ENCODE measurements at regions not wholly inside any gene's neighbourhood (a gene's known extent, or its start where the extent isn't known, plus 50 kb on each side); places are given as distances from the start of the nearest gene placed in this dataset.
A peak's percentile ranks its signal among the peaks of the same experiment; 100 is the strongest.
"Not testable (repeated sequence)": the region's sequence is repeated elsewhere in the genome, so short reads cannot be mapped to it uniquely, and the experiment has no call there.

DNA sequence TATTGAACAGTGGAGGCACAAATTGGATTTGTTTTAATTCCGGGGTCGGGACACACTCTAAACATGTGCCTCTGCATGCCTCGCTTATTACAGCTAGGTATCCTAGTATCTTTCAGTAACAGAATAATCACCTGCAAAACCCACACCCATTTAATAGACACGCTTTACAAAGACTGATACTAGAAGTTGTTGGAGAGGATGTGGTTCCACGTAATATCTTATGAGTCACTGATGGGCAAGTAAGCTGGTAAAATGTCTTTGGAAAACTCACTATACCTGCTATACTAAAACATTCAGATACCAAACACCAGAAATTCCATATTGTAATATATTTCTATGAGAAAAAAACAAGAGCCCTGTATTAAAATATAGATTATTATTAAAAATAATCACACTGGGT lies 84.0 kb downstream of the GGTLC2 start:
- H3K36me3 Mint-ChIP-seq = no peaks in the 10 kb centered on the region
- no peak overlapping the region for H3K27ac Mint-ChIP-seq
- ATAC-seq (no peak), DNase-seq (no peak)
- H3K4me3 Mint-ChIP-seq = no peak overlapping the region
- H3K4me1 Mint-ChIP-seq = peaks cover 24% of the 10 kb centered on the region
- CTCF ChIA-PET = interaction anchor here (0.9 kb wide), 1 partner anchor 19 kb away, joined by 3 read pairs; no protein-coding TSS in a partner anchor
- no peaks in the 10 kb centered on the region for H3K9me3 Mint-ChIP-seq (ENCODE audit: low read depth)
- H3K27me3 Mint-ChIP-seq = peaks cover 15% of the 10 kb centered on the region

DNA sequence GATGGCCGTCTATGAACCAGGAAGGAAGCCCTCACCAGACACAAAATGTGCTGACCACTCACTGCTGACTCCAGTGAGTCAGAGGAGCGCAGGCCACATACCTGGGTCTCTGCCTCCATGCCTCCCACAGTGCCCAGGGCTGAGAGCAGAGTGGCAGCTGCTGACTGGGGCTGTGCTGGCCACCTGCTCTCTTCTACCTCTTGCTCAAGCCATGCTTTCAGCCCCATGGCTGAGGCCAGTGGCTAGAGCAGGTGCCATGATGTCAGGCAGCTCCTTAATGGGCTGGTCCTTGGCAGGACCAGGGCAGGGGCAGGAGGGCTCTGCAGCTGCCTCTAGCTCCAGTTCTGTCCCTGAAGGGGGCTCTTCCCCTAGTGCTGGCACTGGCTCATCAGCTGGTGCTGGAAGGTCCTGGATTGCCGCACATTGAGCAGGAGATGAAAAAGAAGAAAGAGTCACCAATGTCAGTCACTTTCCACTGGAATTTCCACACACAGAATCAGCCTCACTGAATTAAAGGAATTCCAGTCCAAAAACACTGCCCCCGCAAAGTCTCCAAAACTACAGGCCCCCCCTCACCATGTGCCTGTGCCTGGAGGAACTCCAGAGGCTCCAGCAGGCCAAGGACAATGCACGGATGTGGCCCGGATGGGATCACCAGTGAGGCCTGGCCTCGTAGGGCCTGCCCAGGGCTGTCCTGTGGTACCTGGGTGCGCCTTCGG lies 86.4 kb downstream of the GGTLC2 start:
- Mint-ChIP-seq H3K27me3 (peaks cover 14% of the 10 kb centered on the region), H3K4me3 (no peak overlapping the region), H3K27ac (no peak overlapping the region), H3K36me3 (no peaks in the 10 kb centered on the region), H3K4me1 (peaks cover 31% of the 10 kb centered on the region), H3K9me3 (ENCODE audit: low read depth) (no peaks in the 10 kb centered on the region)
- DNase-seq = no peak
- CTCF ChIA-PET = interaction anchor here (0.6 to 2.1 kb wide), 3 partner anchors 10 to 543 kb away, joined by 3 to 6 read pairs (median 3); no protein-coding TSS in a partner anchor
- no peak for ATAC-seq

DNA sequence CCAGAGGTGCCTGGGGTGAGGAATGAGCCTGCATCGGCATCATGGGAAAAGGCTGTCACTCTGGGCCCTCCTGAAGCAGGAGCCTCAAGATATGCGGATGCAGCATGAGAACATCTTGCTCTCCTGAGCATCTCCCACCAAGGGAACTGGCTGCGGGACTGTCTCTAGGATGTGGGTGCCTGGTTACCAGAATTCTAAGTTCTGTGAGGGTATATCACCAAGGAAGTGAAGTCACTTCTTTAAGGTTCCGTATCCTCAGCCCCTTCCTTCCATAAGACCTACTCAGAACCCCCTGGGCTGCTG lies 86.9 kb downstream of the GGTLC2 start:
- ATAC-seq (no peak), DNase-seq (no peak)
- H3K27ac Mint-ChIP-seq = no peak overlapping the region
- H3K4me1 Mint-ChIP-seq = peaks cover 35% of the 10 kb centered on the region
- no peaks in the 10 kb centered on the region for H3K9me3 Mint-ChIP-seq (ENCODE audit: low read depth)
- H3K4me3 Mint-ChIP-seq = no peak overlapping the region
- CTCF ChIA-PET = no interaction called here
- H3K36me3 Mint-ChIP-seq = no peaks in the 10 kb centered on the region
- peaks cover 17% of the 10 kb centered on the region for H3K27me3 Mint-ChIP-seq

DNA sequence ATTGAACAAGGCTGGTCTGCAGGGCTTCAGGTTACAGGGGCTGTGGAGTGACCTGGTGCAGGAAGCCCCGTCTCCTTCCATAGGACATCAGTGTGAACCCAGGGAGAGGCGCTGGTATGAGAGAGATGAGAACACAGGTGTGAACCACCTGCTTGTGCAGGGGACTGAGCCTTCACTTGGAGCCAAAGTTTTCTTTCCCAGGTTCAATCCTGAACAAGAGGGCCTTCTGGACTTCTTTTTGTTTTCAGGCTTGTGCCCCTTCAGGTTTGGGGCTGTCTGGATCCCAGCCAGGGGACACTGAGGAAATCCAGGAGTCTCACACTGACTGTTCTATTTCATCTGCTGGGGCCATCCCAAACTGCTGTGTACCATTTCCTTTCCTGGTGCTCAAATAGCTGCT lies 88.6 kb downstream of the GGTLC2 start:
- H3K9me3 Mint-ChIP-seq (ENCODE audit: low read depth); CTCF ChIA-PET; H3K27ac Mint-ChIP-seq; DNase-seq; H3K36me3 Mint-ChIP-seq; H3K4me3 Mint-ChIP-seq; ATAC-seq: not testable (repeated sequence)
- H3K4me1 Mint-ChIP-seq = peaks cover 37% of the 10 kb centered on the region
- H3K27me3 Mint-ChIP-seq = peaks cover 16% of the 10 kb centered on the region

DNA sequence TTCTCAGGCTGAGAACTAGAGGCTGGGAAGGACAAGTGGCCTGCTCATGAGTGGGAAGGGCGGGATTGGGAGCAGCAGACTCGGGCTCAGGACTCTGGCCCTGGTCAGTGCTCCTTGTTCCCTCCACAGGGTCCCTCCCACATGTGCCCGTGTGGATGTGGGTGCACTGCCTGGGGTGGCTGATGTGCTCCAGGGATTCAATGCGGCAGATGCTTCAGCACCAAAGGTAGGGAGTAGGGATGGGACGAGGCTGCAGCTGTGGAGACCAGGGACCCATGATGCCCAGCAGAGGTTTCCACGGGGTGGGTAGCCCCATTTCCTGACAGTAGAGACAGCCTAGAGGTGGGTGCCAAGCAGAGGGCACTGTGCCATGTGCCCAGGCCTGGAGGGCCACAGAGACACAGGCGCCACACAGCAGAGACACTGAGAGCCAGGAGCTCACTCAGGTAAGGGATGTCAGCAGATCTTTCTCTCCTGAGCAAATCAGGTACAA lies 89.5 kb downstream of the GGTLC2 start:
- CTCF ChIA-PET = interaction anchor here (0.5 to 2.5 kb wide), 3 partner anchors 13 to 1949 kb away, joined by 3 to 6 read pairs (median 3); no protein-coding TSS in a partner anchor
- DNase-seq (no peak), ATAC-seq (no peak)
- H3K27me3 Mint-ChIP-seq = peaks cover 14% of the 10 kb centered on the region
- H3K27ac Mint-ChIP-seq = no peak overlapping the region
- no peaks in the 10 kb centered on the region for H3K36me3 Mint-ChIP-seq
- peaks cover 32% of the 10 kb centered on the region for H3K4me1 Mint-ChIP-seq
- H3K4me3 Mint-ChIP-seq = no peak overlapping the region
- no peaks in the 10 kb centered on the region for H3K9me3 Mint-ChIP-seq (ENCODE audit: low read depth)

DNA sequence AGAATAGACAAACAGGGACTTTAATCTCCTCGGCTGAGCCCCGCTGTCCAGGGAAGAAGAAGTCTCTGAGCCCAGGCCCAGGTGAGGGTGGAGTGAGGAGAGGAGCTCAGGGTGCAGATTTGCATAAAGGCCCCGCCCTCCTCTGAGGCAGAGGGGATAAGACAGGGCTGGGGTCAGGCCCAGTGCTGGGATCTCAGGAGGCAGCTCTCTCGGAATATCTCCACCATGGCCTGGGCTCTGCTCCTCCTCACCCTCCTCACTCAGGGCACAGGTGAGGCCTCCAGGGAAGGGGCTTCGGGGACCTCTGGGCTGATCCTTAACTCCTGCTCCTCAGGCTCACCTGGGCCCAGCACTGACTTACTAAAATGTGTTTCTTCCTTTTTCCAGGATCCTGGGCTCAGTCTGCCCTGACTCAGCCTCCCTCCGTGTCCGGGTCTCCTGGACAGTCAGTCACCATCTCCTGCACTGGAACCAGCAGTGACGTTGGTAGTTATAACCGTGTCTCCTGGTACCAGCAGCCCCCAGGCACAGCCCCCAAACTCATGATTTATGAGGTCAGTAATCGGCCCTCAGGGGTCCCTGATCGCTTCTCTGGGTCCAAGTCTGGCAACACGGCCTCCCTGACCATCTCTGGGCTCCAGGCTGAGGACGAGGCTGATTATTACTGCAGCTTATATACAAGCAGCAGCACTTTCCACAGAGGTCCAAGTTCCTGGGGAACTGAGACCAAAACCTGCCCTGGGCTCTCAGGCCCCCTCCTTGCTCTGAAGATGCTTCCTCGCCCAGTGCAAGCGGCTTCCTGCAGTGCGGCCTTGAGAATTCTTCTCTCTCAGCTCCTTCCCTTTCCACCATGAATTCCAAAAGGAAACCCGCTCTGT lies 90.2 kb downstream of the GGTLC2 start:
- peaks cover 17% of the 10 kb centered on the region for H3K27me3 Mint-ChIP-seq
- not testable (repeated sequence) for H3K27ac Mint-ChIP-seq; DNase-seq; H3K4me3 Mint-ChIP-seq; H3K9me3 Mint-ChIP-seq (ENCODE audit: low read depth); H3K36me3 Mint-ChIP-seq; ATAC-seq
- H3K4me1 Mint-ChIP-seq = peaks cover 28% of the 10 kb centered on the region
- CTCF ChIA-PET = interaction anchor here (0.5 to 2.5 kb wide), 3 partner anchors 14 to 1949 kb away, joined by 3 to 6 read pairs (median 3); no protein-coding TSS in a partner anchor

DNA sequence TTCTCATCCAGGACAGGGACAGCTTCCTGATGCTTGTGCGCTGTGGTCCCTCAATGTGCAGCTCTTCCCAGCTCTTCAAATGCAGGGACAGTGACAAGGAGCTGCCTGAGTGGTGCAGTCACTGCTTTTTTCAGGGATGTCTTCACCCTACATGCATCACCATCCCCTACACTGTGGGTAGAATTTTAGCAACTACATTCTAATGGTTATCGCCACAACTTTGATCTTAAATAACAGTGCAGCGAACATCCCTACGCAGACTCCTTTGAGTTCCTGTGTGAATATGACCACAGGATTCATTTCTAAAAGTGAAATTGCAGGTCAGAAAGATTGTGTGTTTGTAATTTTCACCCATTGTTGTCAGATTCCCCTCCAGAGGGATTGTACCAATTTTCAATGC lies 90.9 kb downstream of the GGTLC2 start:
- not testable (repeated sequence) for H3K27ac Mint-ChIP-seq; ATAC-seq; H3K9me3 Mint-ChIP-seq (ENCODE audit: low read depth); H3K4me3 Mint-ChIP-seq; DNase-seq; H3K36me3 Mint-ChIP-seq
- CTCF ChIA-PET = interaction anchor here (2.5 kb wide), 1 partner anchor 14 kb away, joined by 6 read pairs; no protein-coding TSS in a partner anchor
- peaks cover 21% of the 10 kb centered on the region for H3K27me3 Mint-ChIP-seq
- H3K4me1 Mint-ChIP-seq = peaks cover 28% of the 10 kb centered on the region

DNA sequence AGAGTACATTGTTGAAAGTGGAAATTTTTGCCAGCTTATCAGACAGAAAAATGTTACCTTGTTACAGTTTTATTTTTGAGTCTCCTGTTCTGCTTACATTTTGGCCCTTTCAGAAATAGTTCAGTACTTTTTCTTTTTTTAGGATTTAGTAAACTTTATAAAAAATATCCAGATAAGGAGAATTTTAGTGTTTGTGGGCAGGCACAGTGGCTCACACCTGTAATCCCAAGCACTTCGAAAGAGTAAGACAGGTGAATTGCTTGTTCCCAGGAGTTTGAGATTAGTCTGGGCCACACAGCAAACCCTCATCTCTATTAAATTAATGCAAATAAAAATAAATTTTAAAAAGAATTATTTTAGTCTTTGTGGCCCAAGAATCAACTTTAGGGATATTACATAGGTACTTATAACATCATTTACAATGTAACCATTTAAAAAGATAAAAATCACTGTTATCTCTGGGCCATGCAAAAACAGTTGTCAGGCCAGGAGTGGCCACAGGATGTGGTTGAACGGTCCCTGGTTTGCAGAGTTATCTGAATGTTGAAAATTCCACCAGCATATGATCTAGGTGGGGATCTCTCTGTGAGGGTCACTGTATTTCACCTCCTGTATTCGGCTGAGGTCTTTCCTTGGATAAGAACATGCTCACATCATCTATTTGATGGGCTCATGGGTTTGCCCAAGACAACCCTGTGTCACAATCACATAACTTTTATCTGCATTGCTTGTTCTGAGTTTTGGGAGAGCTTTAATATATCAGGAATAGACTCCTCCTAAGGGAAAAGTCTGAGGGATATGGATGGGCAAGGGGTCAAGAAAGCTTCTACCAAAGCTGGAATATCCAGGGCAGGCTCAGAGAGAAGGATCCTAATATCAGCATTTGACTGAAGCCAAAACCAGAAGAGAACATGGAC lies 91.5 kb downstream of the GGTLC2 start:
- no peak for DNase-seq
- H3K4me3 Mint-ChIP-seq = no peak overlapping the region
- H3K27me3 Mint-ChIP-seq = peaks cover 26% of the 10 kb centered on the region
- H3K9me3 Mint-ChIP-seq (ENCODE audit: low read depth) = no peaks in the 10 kb centered on the region
- no peak for ATAC-seq
- no peak overlapping the region for H3K27ac Mint-ChIP-seq
- CTCF ChIA-PET = interaction anchor here (1.2 to 2.5 kb wide), 4 partner anchors 10 to 26 kb away, joined by 3 to 11 read pairs (median 6); no protein-coding TSS in a partner anchor
- H3K4me1 Mint-ChIP-seq = peaks cover 28% of the 10 kb centered on the region
- no peaks in the 10 kb centered on the region for H3K36me3 Mint-ChIP-seq

DNA sequence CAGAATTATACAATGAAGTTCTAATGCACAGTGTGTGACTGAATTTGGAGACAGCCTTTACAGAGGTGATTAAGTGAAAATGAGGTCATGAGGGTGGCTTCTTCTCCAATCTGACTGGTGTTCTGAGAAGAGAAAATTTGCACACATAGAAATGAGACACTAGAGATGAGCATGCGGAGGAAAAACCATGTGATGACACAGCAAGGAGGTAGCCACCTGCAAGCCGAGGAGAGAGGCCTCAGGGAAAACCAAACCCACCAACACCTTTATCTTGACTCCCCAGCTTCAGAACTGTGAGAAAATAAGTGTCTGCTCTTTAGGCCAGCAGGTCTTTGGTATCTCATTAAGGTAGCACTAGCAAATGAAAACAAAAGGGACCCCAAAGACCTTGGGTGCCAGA lies 93.2 kb downstream of the GGTLC2 start:
- peak; percentile 39 for ATAC-seq
- no peak for DNase-seq
- peaks cover 25% of the 10 kb centered on the region for H3K4me1 Mint-ChIP-seq
- no peak overlapping the region for H3K27ac Mint-ChIP-seq
- H3K4me3 Mint-ChIP-seq = no peak overlapping the region
- no peaks in the 10 kb centered on the region for H3K9me3 Mint-ChIP-seq (ENCODE audit: low read depth)
- H3K36me3 Mint-ChIP-seq = no peaks in the 10 kb centered on the region
- H3K27me3 Mint-ChIP-seq = peaks cover 36% of the 10 kb centered on the region
- CTCF ChIA-PET = interaction anchor here (0.6 to 2.0 kb wide), 5 partner anchors 8 to 131 kb away, joined by 3 to 11 read pairs (median 4); no protein-coding TSS in a partner anchor

DNA sequence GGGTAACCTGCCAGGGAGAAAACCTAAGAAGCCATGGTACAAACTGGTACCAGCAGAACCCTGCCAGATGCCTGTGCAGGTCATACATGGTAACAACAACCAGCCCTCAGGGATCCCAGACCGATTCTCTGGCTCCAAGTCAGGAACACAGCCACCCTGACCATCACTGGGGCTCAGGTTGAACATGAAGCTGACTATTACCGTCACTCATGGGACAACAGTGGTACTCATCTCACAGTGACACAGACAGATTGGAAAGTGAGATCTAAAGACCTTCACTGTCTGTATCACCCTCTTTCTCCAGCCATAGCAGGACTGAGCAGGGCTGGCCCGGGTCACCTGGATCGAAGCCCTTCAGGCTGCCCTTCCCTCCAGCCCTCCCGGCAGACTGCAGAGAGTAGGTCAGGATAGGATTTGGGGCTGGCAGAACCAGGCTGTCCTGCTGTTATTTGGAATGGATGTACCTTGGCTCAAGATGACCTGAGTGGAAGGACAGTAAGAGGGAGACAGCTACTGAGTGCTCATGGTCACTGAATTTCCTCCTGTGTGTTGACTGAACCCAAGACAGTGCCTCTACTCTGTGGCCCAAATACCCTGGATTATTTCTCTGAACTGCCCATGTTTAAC lies 94.7 kb downstream of the GGTLC2 start:
- Mint-ChIP-seq H3K27me3 (peaks cover 49% of the 10 kb centered on the region), H3K36me3 (no peaks in the 10 kb centered on the region), H3K9me3 (ENCODE audit: low read depth) (no peaks in the 10 kb centered on the region), H3K4me3 (no peak overlapping the region), H3K4me1 (peaks cover 22% of the 10 kb centered on the region), H3K27ac (no peak overlapping the region)
- ATAC-seq (no peak), DNase-seq (no peak)
- CTCF ChIA-PET = interaction anchor here (1.5 to 2.0 kb wide), 2 partner anchors 15 to 18 kb away, joined by 4 to 5 read pairs; no protein-coding TSS in a partner anchor

DNA sequence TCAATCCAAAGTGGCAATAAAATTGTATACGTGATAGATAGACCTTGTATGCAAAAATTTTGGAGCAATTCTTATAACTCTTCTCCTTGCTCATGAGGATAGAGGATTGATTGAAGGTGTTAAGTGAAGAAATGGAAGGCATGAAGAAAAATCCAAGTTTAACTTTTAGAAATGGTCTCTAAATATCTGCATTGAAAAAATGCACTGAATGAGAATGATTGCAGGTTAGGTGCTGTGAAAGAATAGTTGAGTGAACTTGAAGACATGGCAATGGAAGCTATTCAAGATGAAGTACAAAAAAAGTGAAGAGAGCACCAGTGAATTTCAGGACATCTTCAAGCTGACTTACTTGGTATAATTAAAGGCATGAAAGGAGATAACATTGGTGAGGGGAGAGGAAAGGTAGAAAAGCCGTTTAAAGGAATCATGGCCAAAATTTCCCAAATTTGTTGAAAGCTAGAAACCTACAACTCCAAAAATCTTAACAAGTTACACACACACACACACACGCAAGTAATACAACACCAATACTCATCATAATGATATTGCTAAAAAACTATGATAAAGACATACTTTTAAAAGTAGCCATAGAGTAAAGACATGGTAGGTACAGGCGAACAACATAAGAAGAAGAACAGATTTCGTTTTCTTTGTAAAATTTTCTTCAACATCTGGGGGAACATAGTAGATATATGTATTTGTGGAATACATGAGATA lies 96.3 kb downstream of the GGTLC2 start:
- ATAC-seq = no peak
- Mint-ChIP-seq H3K9me3 (ENCODE audit: low read depth) (no peaks in the 10 kb centered on the region), H3K4me3 (no peak overlapping the region), H3K27me3 (peaks cover 53% of the 10 kb centered on the region), H3K36me3 (no peaks in the 10 kb centered on the region), H3K27ac (no peak overlapping the region), H3K4me1 (peaks cover 16% of the 10 kb centered on the region)
- CTCF ChIA-PET = interaction anchor here (1.1 to 6.5 kb wide), 3 partner anchors 13 to 31 kb away, joined by 3 to 32 read pairs (median 5); no protein-coding TSS in a partner anchor
- no peak for DNase-seq

DNA sequence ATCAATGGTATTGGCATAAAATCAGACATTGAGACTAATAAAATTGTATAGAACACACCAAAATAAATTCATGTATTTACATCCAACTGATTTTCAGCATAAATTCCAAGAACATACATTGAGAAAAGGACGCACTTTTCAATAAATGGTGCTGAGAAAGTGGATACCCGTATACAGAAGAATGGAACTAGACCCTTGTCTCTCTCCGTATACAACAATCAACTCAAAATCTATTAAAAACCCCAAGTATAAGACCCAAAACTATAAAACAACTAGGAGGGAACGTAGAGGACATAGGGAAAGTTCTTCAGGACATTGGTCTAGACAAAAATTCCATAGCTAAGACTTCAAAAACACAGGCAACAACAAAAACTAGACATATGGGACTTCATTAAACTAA lies 97.4 kb downstream of the GGTLC2 start:
- peaks cover 14% of the 10 kb centered on the region for H3K4me1 Mint-ChIP-seq
- H3K36me3 Mint-ChIP-seq = no peaks in the 10 kb centered on the region
- DNase-seq (no peak), ATAC-seq (no peak)
- no peak overlapping the region for H3K27ac Mint-ChIP-seq
- H3K9me3 Mint-ChIP-seq (ENCODE audit: low read depth) = no peaks in the 10 kb centered on the region
- CTCF ChIA-PET = interaction anchor here (0.8 to 6.5 kb wide), 5 partner anchors 9 to 116 kb away, joined by 3 to 32 read pairs (median 3); no protein-coding TSS in a partner anchor
- no peak overlapping the region for H3K4me3 Mint-ChIP-seq
- peaks cover 50% of the 10 kb centered on the region for H3K27me3 Mint-ChIP-seq
